Activated naive CD4-positive, alpha-beta T cell treated with anti-CD3 and anti-CD28 coated beads, Interleukin-2, amount 50 U/mL, for 16 hours (primary cell): ENCODE measurements at regions not wholly inside any gene's neighbourhood (a gene's known extent, or its start where the extent isn't known, plus 50 kb on each side); places are given as distances from the start of the nearest gene placed in this dataset.
"Not testable (repeated sequence)": the region's sequence is repeated elsewhere in the genome, so short reads cannot be mapped to it uniquely, and the experiment has no call there.

Experiments
- DNase-seq: peaks from one replicate; pipeline ENCODE4 v3.0.0-alpha.2; 2020

- no peak for DNase-seq
Measured at GRCh38 chr5:30447431-30447830, 746.1 kb upstream of the CDH6 start.

- DNase-seq = no peak
Measured at GRCh38 chr5:30446456-30446855, 747.0 kb upstream of the CDH6 start.

GRCh38 chr5:30438785-30439184 lies 754.7 kb upstream of the CDH6 start:
- DNase-seq = no peak

GRCh38 chr5:30436691-30437090 lies 756.8 kb upstream of the CDH6 start:
- no peak for DNase-seq

- not testable (repeated sequence) for DNase-seq
Measured at GRCh38 chr5:30428866-30429407, 764.5 kb upstream of the CDH6 start.

- no peak for DNase-seq
Measured at GRCh38 chr5:30414078-30414477, 779.4 kb upstream of the CDH6 start.

GRCh38 chr5:30413540-30413939 lies 779.9 kb upstream of the CDH6 start:
- no peak for DNase-seq

GRCh38 chr5:30405821-30406220 lies 787.7 kb upstream of the CDH6 start:
- DNase-seq = no peak

GRCh38 chr5:30401479-30402058 lies 791.9 kb upstream of the CDH6 start:
- no peak for DNase-seq

GRCh38 chr5:30398423-30398822 lies 795.1 kb upstream of the CDH6 start:
- no peak for DNase-seq

- DNase-seq = no peak
Measured at GRCh38 chr5:30392897-30393296, 800.6 kb upstream of the CDH6 start.

- no peak for DNase-seq
Measured at GRCh38 chr5:30390095-30390494, 803.4 kb upstream of the CDH6 start.

- DNase-seq = no peak
Measured at GRCh38 chr5:30387974-30388632, 805.4 kb upstream of the CDH6 start.

GRCh38 chr5:30385754-30386153 lies 807.7 kb upstream of the CDH6 start:
- DNase-seq = no peak

- no peak for DNase-seq
Measured at GRCh38 chr5:30384171-30384570, 809.3 kb upstream of the CDH6 start.

GRCh38 chr5:30380228-30380627 lies 813.3 kb upstream of the CDH6 start:
- no peak for DNase-seq

- DNase-seq = no peak
Measured at GRCh38 chr5:30376848-30377247, 816.6 kb upstream of the CDH6 start.

GRCh38 chr5:30368064-30368463 lies 825.4 kb upstream of the CDH6 start:
- no peak for DNase-seq

- DNase-seq = not testable (repeated sequence)
Measured at GRCh38 chr5:30365031-30365430, 828.5 kb upstream of the CDH6 start.

- DNase-seq = no peak
Measured at GRCh38 chr5:30357371-30357770, 836.1 kb upstream of the CDH6 start.

GRCh38 chr5:30355675-30356074 lies 837.8 kb upstream of the CDH6 start:
- no peak for DNase-seq

GRCh38 chr5:30347858-30348257 lies 845.6 kb upstream of the CDH6 start:
- DNase-seq = no peak

- DNase-seq = not testable (repeated sequence)
Measured at GRCh38 chr5:30345539-30346345, 847.7 kb upstream of the CDH6 start.

GRCh38 chr5:30343707-30344106 lies 849.8 kb upstream of the CDH6 start:
- no peak for DNase-seq
